Mesothelial cell of epicardium (in vitro differentiated cells): ENCODE measurements at regions not wholly inside any gene's neighbourhood (a gene's known extent, or its start where the extent isn't known, plus 50 kb on each side); places are given as distances from the start of the nearest gene placed in this dataset.

ENCODE experiments used
- DNase-seq, 2 experiments: peaks; one replicate each; pipeline ENCODE4 v3.0.0; 2021; ENCODE audit warnings: low spot score in 2 of 2; ENCODE audit not compliant: unreplicated experiment in 2 of 2
- H3K27ac Mint-ChIP-seq: 2 replicates; pipeline ENCODE4 v1.8.0; 2021; ENCODE audit warnings: mixed read lengths
- H3K27me3 Mint-ChIP-seq: 2 replicates; pipeline ENCODE4 v1.8.0; 2021; ENCODE audit warnings: low read depth, mixed read lengths
- H3K36me3 Mint-ChIP-seq: 2 replicates; pipeline ENCODE4 v1.8.0; 2021; ENCODE audit warnings: mixed read lengths
- H3K4me1 Mint-ChIP-seq: 2 replicates; pipeline ENCODE4 v1.8.0; 2021; ENCODE audit warnings: mixed read lengths
- H3K4me3 Mint-ChIP-seq: 2 replicates; pipeline ENCODE4 v1.8.0; 2021; ENCODE audit warnings: mild to moderate bottlenecking, moderate library complexity, mixed read lengths
- H3K9me3 Mint-ChIP-seq: 2 replicates; pipeline ENCODE4 v1.8.0; 2021; ENCODE audit warnings: mixed read lengths
- CTCF ChIP-seq: fragments of 200-600 bp; sonication (generic); IDR thresholded peaks from one replicate; pipeline ENCODE4 v1.5.0; 2021; ENCODE audit warnings: antibody characterized with exemption; ENCODE audit not compliant: unreplicated experiment

- Mint-ChIP-seq H3K27me3 (peaks cover 2% of the 10 kb centered on the region), H3K36me3 (peaks cover 20% of the 10 kb centered on the region), H3K9me3 (peaks cover 12% of the 10 kb centered on the region), H3K4me1 (peaks cover 15% of the 10 kb centered on the region), H3K27ac (no peak overlapping the region), H3K4me3 (no peak overlapping the region)
- DNase-seq, result no peak
- TF ChIP-seq CTCF, result no peak
Measured at GRCh38 chr2:217297096-217297495, 437.2 kb upstream of the TNP1 start.

- Mint-ChIP-seq H3K4me1 (peaks cover 31% of the 10 kb centered on the region), H3K36me3 (peaks cover 20% of the 10 kb centered on the region), H3K27ac (no peak overlapping the region), H3K27me3 (peaks cover 2% of the 10 kb centered on the region), H3K4me3 (no peak overlapping the region), H3K9me3 (peaks cover 12% of the 10 kb centered on the region)
- TF ChIP-seq CTCF, result no peak
- DNase-seq, result no peak
Measured at GRCh38 chr2:217294818-217295217, 435.0 kb upstream of the TNP1 start.

- no peak for DNase-seq
- Mint-ChIP-seq H3K4me1 (peaks cover 30% of the 10 kb centered on the region), H3K27me3 (peaks cover 2% of the 10 kb centered on the region), H3K36me3 (peaks cover 20% of the 10 kb centered on the region), H3K9me3 (peaks cover 12% of the 10 kb centered on the region), H3K4me3 (no peak overlapping the region), H3K27ac (no peak overlapping the region)
- TF ChIP-seq CTCF, result no peak
Measured at GRCh38 chr2:217294211-217294610, 434.3 kb upstream of the TNP1 start.

- peaks cover 12% of the 10 kb centered on the region for H3K9me3 Mint-ChIP-seq
- peaks cover 33% of the 10 kb centered on the region for H3K4me1 Mint-ChIP-seq
- no peak for DNase-seq
- peaks cover 2% of the 10 kb centered on the region for H3K27me3 Mint-ChIP-seq
- no peak for TF ChIP-seq CTCF
- H3K27ac Mint-ChIP-seq, result no peak overlapping the region
- H3K4me3 Mint-ChIP-seq, result no peak overlapping the region
- peaks cover 18% of the 10 kb centered on the region for H3K36me3 Mint-ChIP-seq
Measured at GRCh38 chr2:217293607-217294006, 433.7 kb upstream of the TNP1 start.

- Mint-ChIP-seq H3K9me3 (peaks cover 12% of the 10 kb centered on the region), H3K4me1 (peaks cover 34% of the 10 kb centered on the region), H3K27ac (no peak overlapping the region), H3K4me3 (no peak overlapping the region), H3K27me3 (peaks cover 2% of the 10 kb centered on the region), H3K36me3 (peaks cover 18% of the 10 kb centered on the region)
- TF ChIP-seq CTCF, result no peak
- no peak for DNase-seq
Measured at GRCh38 chr2:217293046-217293445, 433.2 kb upstream of the TNP1 start.

GRCh38 chr2:217291259-217291658, 431.4 kb upstream of the TNP1 start:
- Mint-ChIP-seq H3K4me1 (peaks cover 44% of the 10 kb centered on the region), H3K36me3 (peaks cover 17% of the 10 kb centered on the region), H3K27ac (no peak overlapping the region), H3K27me3 (peaks cover 2% of the 10 kb centered on the region), H3K9me3 (peaks cover 13% of the 10 kb centered on the region), H3K4me3 (no peak overlapping the region)
- no peak for DNase-seq
- TF ChIP-seq CTCF, result no peak
